ENCODE measurements at regions not wholly inside any gene's neighbourhood (a gene's known extent, or its start where the extent isn't known, plus 50 kb on each side); places are given as distances from the start of the nearest gene placed in this dataset.

DNA sequence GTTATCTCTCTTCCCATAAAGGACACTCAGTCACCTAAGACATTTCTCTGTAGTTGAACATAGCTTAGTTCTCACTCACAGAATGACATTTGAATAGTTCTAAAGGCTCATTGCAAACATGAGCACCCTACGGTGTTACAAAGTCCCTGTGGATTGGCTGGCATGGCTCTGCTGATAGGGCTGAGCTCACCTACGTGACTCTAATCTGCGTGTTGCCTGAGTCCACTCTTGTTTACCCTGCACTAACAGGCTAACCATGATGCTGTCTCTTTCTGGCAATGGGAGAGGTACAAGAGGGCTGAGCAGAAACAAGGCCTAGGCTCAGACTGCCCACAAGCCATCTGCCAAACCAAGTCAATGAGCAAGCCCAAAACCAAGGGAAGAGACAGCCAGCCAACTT is 103.6 kb downstream of the PALM2AKAP2 start:
- no peak for DNase-seq (ENCODE audit: low spot score)

DNA sequence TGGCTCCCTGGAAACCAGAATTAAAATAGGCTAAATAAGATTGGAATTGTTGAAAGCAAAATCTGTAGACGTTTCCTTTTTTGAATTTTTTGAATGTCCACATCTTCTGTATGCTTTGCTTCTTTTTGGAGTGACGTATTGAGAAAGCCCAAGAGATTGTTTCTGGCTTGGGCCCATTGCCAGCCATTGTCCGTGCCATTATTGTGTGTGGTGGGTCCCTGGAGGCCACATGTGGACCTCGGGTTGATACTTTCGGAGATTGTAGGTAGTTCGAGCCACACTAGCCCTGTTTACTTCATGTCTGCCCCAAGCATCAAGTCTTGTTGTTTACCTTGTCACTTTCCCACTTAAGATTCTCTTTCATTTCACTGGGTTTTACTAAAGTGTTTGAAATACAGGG is 106.0 kb downstream of the PALM2AKAP2 start:
- DNase-seq (ENCODE audit: low spot score) = no peak

DNA sequence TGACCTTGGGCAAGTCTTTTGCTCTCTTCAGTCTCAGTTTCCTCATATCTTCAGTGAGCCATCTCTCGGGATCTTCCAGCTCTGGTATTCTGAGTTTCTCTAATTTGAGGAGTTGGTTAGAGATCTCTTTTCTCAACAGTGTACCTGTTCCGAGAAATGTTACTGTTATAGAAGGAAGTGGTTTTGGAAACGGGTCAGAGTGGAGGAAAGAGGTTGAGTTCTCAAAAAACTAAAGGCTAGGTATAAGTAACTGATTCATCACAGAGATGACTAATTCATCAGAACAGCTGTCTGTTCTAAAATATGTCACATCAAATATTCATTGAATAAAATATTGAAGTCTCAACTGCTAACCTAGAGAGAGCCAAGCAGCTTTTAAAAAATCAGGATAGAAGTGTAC is 106.6 kb downstream of the PALM2AKAP2 start:
- DNase-seq (ENCODE audit: low spot score) = no peak

DNA sequence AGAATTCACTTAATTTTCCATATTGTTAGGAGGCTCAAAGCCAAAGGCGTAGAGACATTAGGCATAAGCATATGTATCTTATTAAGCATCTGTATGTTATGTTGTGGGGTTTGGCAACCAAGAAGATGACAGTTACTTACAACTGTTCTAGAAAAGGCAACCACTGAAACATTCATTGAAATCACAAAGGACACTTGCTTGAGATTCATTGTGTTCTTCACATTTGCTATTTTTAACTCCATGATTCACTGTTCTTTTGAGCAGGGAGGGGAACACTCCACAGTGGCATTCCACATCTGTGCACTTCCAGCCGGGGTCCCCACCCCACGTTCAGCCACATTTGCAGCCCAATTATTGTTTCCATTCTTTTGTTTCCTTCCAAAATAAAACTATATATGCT is 107.1 kb downstream of the PALM2AKAP2 start:
- DNase-seq (ENCODE audit: low spot score) = peak; percentile 79

DNA sequence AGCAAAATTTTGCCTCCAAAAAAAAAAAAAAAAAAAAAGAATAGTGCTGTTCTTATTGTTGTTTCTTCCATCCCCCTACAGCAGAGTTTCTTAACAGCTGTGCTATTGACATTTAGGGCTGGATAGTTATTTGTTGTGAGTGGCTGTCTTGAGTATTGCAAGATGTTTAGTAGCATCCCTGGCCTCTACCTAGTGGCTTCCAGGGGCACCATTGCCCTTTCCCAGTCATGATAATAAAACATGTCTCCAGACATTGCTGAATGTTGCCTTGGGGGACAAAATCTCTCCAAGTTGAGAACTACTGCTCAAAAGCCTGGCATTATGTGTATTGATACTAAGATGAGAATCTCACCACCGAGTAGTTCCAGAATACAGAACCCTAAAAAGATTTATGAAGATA is 108.7 kb downstream of the PALM2AKAP2 start:
- DNase-seq (ENCODE audit: low spot score) = no peak

DNA sequence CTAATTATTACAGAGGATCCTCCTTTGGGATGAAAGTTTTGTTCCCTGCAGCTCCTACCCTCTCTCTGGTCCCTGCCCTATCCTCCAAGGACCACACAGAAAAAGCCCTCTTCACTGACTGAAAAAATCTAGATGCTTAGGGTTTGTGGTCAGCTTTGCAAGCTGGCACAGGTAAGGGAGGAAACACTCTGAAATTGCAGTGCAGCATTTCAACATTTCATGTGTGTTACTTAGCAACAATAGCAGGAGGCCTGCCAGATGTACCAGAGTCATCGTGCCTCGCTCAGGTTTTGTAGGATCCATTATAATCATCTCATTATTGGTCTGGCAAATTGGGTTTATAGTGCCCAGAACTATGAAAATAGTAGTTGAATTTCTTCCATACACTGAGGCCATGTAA is 109.5 kb downstream of the PALM2AKAP2 start:
- DNase-seq (ENCODE audit: low spot score) = no peak

DNA sequence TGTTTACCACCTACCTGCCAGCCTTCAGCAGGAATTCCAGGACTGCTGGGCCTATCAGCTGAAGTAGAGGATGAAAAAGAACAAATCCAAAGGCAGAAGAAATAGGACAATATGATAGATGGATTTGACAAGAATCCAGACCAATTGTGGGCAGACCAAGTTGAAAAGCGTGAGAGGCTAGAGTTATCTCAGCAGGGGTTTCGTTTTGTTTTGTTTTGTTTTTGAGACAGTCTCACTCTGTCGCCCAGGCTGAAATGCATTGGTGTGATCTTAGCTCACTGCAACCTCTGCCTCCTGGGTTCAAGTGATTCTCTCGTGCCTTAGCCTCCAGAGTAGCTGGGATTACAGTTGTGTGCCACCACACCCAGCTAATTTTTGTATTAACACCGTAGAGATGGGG is 113.2 kb downstream of the PALM2AKAP2 start:
- no peak for DNase-seq (ENCODE audit: low spot score)

DNA sequence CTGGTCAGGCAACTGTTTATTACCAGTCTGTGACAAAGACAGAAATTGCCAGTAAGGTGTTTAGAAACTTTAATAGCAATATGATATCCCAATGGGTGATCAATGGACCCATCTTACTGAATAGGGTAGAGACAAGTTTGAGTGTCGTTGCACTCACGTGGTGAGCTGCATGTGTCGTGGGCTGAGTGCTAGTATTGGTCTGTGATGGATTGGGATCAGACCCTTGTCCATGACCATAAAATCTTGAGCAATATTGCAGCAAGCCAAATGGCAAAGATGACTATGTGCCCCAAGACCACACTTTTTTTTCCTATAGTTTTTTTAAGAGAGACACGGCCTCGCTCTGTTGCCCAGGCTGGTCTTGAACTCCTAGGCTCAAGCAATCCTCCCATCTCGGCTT is 114.5 kb downstream of the PALM2AKAP2 start:
- no peak for DNase-seq (ENCODE audit: low spot score)

DNA sequence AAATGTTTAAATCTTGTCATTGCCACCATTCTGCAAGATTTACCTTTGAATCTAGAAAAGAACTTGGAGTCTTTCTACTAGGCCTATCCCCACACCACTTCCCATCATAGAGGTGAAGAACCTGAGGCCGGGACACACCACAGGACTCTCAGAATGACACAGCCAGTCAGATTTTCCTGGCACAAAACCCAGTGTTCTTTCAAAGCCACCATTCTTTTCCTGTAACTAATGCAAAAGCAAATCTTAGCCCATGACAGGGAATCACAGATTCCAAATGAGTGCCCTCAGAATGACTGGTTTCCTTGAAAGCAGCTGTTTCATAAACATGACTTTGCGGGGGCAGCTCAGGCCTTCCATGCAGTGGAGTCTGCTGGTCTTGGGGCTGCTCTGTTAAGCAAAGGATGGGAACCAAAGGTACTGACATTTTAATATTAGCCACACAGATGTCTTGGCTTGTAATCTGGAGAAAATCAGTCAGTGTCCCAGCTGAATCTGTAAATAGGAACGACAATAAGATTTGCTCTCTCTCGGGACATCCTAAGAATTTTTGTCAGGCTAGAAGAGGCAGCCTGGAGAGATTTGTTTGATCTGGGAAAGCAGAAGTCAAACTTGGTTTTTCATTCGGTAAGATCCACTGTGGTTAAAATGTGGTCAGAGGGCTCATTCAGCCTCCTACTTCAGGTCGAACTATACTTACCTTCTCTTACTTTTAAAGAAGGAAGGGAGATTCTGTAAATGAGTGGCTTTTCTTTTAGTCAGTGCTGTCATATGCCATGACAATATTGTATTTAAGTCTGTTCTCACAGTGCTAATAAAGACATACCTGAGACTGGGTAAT is 115.1 kb downstream of the PALM2AKAP2 start:
- DNase-seq (ENCODE audit: low spot score) = peak; percentile 85

DNA sequence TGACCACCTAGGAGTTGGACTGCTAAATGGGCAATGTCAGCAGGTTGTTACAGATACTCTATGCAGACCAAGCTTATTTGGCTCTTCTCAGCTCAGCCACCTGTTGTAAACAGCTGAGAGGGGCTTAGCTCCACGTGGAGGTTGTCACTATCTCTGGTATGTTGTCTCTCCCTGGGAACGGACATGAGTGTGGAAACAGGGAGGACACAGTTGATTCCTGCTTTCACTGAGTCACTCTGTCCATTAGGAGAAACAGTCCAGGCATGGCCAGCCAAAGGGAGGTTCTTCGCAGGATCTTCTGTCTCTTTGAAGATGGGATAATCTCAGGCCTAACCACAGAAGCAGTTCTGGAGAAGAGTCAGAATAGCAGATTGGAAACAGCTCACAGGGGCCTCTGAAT is 121.2 kb downstream of the PALM2AKAP2 start:
- no peak for DNase-seq (ENCODE audit: low spot score)

DNA sequence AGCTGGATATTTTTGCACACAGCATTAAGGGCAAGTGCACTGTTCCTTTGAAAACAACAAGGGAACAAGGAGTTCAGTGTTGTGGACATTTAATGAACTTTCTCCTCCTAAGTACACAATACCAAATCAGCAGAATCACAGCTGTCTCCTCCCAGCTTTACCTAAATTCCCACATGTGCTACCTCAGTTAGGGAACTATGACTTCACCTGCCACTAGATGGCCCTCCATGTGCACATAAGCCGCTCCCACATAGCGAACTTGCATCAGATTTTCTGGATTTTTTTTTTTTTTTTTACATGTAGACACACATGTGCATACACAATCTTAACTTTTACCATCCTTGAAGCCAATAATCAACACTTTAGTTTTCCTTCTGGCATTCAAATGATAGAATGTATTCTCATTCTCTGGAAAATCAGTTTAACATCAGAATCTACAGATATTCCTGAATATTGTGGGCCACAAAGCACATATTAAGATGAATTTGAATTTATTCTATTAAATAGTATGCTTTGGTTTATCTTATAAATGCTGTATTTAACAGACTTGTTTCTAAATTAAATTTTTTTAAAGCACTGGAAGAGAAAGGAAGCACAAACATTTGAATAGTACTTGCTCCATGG is 123.6 kb downstream of the PALM2AKAP2 start:
- peak; percentile 68 for DNase-seq (ENCODE audit: low spot score)

DNA sequence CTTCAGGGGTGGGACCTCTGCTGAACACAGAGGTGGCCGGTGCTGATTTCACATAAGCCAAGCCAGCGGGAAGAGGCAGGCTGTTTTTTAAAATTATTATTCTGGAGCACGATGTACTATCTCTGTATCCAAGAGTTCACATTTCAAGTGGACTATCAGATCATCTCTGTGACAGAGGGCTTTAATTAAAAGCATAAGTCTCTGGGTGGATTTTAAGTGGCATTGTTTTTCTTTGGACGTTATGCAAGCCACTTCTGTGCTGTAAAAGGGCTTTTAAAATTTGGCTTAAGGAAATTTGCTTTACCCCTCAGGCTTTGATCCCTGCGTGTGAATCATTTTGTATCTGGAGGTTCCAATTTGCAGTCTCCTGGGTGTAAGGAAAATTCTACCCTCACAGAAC is 124.7 kb downstream of the PALM2AKAP2 start:
- DNase-seq (ENCODE audit: low spot score) = no peak

DNA sequence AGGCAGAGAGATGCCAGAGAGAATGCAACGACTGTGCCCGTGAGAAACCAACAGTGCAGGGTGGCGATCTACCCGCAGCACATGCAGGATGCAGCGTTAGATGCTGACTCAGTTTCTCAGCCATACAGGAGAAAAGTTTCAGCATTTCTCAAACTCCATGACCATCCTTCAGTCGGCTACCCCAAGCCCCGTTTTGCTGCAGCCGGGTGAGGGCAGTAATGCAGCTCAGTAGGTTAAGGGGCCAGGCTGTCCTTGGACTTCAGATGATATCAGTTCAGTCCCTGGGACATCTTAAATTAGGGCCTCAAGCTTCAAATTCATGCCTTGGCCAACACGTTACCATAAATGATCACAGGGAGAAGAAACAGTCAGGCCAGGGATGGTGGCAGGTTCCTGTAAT is 125.5 kb downstream of the PALM2AKAP2 start:
- DNase-seq (ENCODE audit: low spot score) = no peak

DNA sequence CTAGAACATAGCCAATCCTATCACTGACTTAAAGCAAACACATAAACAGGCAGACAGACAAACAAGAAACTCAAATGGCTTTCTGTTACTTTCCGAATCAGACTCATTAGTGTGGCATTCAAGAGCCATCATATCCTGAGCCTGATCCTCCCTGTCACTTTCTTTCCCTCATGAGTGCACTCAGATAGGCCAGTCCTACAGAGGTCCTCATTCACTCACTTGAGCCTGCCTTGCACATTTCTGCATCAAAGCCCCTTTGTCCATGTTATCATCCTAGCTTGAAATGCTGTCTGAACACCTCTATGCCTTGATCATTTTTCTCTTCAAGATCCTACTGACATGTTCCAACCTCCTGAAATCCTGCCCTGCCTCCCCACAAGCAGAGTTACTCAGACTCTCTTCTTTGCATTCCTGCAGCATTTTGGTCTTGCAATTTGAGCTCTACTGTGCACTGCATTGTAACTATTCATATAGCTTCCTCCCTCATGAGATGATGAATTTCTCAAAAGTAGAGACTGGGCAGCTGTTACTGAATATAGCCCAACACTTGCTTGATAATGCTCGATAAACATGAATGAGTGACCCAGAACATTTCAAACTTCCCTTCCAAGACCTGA is 126.9 kb downstream of the PALM2AKAP2 start:
- peak; percentile 69 for DNase-seq (ENCODE audit: low spot score)

DNA sequence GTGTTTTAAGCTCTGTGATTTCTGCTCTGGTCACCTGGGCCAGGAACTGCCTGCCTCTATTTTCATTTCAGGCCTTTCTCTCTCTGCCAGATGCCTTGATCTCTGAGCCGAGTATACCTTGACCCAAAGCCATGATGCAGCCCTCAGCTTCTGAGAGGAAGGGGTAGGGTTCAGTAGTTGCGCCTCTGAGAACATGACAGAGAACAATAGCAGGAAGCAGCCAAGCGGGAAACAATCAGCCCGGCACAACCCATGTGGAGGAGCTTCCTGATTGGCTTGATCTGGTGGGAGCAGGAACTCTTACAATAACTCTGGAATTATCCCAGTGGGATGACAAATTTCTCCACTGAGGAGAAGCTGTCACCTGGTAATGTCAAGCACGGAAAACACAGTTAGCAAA is 127.4 kb downstream of the PALM2AKAP2 start:
- peak; percentile 67 for DNase-seq (ENCODE audit: low spot score)

DNA sequence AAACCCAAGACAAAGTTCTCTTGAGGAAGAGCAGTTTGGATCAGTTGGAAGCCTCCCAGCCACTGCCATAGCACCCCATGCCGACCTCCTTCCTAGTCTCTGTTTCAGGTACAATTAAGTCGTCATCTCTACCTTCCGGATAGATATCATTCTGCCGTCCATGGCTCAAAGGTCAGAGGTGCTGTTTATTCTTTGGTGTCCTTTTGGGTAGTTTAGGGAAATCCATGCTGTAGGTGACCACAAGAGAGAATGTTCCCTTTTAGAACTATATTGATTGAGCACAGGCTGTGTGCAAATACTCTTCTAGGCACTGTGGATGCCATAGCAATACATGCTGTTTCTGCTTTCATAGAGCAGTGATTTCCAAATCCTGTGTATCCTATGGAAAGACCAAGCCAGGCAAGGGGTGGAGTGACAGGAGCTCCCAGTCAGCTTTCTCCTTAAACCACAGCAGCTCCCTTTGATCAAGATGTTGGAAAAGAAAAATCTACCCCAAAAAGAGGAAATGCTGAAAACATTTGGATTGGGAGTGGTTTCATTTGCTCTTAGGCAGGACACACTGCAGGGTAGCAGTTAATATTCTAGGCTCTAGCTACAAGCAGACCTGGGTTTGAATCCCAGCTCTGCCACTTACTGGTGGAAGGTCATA is 127.9 kb downstream of the PALM2AKAP2 start:
- DNase-seq (ENCODE audit: low spot score) = no peak

DNA sequence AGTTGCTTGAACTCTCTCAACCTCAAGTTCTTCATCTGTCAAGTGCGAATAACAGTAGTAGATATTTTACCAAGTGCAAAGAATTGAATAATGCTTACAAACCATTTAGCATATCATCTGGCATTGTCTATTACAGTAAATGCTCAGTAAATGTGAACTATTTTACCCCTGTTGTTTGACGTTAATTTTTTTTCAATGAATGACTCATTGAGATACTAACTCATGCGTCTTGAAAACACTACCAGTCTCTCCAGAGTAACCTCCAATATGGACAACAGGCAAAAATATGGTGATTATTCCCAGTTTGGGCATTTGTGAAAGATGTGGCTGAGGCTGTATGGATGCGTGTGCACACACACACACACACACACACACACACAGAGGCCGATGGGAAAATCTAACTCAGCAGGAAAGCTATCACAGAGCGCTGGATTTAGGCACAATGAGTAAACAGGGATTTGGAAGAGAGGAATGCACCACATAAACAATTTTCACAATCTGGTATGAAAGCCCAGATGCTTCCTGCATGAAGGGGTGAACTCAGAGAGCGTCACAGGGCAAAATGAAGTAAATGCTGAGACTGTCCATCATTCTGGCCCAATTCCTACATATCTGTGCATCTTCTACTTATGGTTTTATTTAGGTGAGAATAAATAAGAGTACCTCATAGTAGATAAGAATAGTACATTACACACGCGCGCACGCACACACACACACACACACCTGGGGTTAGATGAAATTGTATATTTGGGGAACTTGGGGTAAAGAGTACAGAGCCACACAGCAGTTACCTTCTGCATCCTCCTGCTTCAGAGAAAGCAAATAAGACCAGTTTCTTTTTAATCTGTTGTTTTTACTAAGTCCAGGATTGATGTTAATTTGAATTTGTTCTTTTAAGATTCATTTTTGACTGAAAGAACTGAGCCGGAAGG is 128.7 kb downstream of the PALM2AKAP2 start:
- DNase-seq (ENCODE audit: low spot score) = no peak

DNA sequence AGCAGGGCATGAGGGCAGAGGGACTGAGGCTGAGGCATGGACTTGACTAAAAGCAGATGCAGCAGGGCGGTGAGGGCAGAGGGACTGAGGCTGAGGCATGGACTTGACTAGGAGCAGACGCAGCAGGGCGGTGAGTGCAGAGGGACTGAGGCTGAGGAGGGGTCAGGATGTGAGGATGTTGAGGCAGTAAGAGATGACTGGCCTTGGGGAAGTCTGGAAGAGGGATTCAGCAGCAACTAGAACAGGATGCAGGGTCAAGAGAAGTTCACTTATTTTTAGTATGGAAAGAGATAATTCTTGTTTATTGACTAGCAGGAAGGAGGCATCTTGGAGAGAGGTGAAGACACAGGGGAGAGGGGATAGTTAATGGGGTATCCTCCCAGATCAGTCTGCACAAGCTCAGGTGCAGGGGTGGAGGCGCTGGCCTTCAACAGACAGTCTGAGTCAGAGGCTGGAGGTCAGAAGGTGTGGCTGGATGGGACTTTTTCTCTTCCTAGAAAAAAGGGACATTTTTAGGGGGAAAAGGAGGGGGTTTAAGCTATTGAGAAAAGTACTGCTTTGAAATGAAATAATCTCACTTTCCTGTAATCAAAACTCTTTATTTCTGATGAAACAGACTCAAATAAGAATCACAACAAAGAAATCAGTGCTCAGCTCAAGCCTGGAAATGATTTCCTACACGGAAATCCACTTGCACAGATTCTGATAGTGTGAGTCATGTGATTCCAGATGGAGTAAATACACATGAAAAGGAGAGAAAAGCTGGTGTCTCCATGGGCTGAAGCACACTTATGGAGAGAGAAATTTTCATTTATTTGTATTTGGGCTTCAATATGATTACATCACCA is 130.9 kb downstream of the PALM2AKAP2 start:
- DNase-seq (ENCODE audit: low spot score) = no peak

DNA sequence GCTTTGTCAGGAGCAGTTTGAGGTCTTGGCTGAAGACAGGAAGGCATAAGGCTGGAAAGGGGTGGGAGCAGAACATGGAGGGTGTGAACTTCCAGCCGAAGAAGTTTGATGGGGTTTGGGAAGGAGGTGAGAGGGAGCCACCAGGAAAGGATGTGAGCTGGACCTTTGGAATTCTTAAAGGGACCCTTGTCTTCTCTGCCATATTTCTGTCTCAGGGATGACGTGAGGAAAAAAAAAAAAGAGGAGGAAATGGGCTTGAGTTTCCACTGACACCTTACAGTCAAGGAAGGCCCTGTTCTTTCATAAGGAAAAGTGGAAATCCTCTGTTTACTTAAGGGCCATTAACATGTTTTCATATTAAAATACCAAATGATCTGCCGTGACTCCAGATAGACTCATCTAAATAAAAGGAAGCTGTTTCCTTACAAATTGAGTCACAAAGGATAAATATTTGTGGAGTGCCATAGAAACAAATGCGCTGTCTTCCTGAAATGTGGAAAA is 132.1 kb downstream of the PALM2AKAP2 start:
- no peak for DNase-seq (ENCODE audit: low spot score)

DNA sequence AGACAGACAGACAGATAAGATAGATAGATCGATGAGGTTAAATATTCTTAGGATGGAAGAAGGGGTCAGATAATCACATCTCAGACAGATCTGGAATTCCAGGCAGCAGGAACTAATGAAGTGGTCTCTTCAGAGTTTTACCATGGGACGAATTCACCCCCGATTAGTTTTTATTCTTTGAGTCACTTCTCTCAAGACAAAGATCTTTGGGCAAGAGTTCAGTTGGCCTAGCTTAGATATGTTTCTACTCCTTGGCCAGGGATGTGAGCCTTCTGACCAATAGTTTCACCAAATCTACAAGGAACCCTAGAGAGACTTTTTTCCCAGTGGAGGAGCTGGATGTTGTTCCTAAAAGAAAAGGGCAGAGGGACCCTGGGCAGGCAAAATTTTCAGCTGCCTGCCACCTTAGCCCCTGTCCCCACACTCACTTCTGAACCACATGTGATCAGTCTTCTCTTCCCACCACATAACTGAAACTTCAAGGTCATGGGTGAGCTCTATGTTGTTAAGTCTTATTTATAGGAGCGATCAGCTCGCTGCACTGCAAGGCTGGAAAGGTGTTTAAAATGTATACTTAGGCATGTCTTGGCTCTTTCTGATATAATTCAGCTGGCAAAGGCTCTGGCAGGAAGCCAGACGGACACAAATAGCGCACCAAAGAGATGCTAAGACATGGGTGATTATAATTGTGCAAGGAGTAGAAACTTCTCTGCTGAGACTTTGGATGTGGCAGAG is 132.9 kb downstream of the PALM2AKAP2 start:
- no peak for DNase-seq (ENCODE audit: low spot score)
